Caco-2 (cell line): ENCODE measurements at regions not wholly inside any gene's neighbourhood (a gene's known extent, or its start where the extent isn't known, plus 50 kb on each side); places are given as distances from the start of the nearest gene placed in this dataset.

ENCODE experiments used
- BruUV-seq: library from RNA; stranded (reverse); fragments of 400-500 nt; replicated peaks from 2 replicates; lab custom pipeline; 2021; lab: Mats Ljungman, UMichigan
- CTCF ChIA-PET: fragments of 300-600 bp; sonication (Branson Sonifier 250); formaldehyde crosslinking; loops from one replicate; lab custom pipeline; 2022; ENCODE audit warnings: antibody characterized with exemption; lab: Charles Lee
- POLR2A ChIA-PET: fragments of 300-600 bp; sonication (Branson Sonifier 250); formaldehyde crosslinking; loops from one replicate; lab custom pipeline; 2022; ENCODE audit warnings: antibody characterized with exemption; lab: Charles Lee
- DNase-seq, 2 experiments: peaks; one replicate each; pipeline versions ENCODE4 v3.0.0 to v3.0.0-alpha.2; 2020 to 2022
- H3K27me3 ChIP-seq: replicated peaks from 2 replicates; pipeline ENCODE4 v1.6.0; 2011; ENCODE audit warnings: low read length; ENCODE audit not compliant: control insufficient read depth, insufficient read depth
- H3K36me3 ChIP-seq: 2 replicates; pipeline ENCODE4 v1.5.1; 2011; ENCODE audit warnings: low read length; ENCODE audit not compliant: control insufficient read depth, insufficient read depth
- H3K4me1 ChIP-seq: fragments of 250-450 bp; sonication (Bioruptor Pico); 2 replicates; pipeline ENCODE4 v1.5.1; 2020; ENCODE audit warnings: mild to moderate bottlenecking
- H3K4me3 ChIP-seq: 2 replicates; pipeline ENCODE4 v1.5.1; 2011; ENCODE audit warnings: low read depth, mild to moderate bottlenecking, control low read depth, low read length
- H3K9me3 ChIP-seq: fragments of 250-450 bp; sonication (Bioruptor Pico); 2 replicates; pipeline ENCODE4 v1.5.1; 2020; ENCODE audit warnings: mild to moderate bottlenecking, moderate library complexity
- H3K27ac Mint-ChIP-seq: one replicate; pipeline ENCODE4 v1.8.0; 2022; ENCODE audit warnings: mixed read lengths; ENCODE audit not compliant: unreplicated experiment
- H3K27me3 Mint-ChIP-seq: one replicate; pipeline ENCODE4 v1.8.0; 2022; ENCODE audit warnings: mixed read lengths; ENCODE audit not compliant: insufficient read depth, unreplicated experiment
- H3K36me3 Mint-ChIP-seq: one replicate; pipeline ENCODE4 v1.8.0; 2022; ENCODE audit warnings: mild to moderate bottlenecking, mixed read lengths; ENCODE audit not compliant: insufficient read depth, unreplicated experiment
- H3K4me1 Mint-ChIP-seq: one replicate; pipeline ENCODE4 v1.8.0; 2022; ENCODE audit warnings: low read depth, mixed read lengths; ENCODE audit not compliant: unreplicated experiment
- H3K4me3 Mint-ChIP-seq: one replicate; pipeline ENCODE4 v1.8.0; 2022; ENCODE audit warnings: mild to moderate bottlenecking, moderate library complexity, mixed read lengths; ENCODE audit not compliant: unreplicated experiment
- H3K9me3 Mint-ChIP-seq: one replicate; pipeline ENCODE4 v1.8.0; 2022; ENCODE audit warnings: mixed read lengths; ENCODE audit not compliant: unreplicated experiment
- CTCF ChIP-seq, 2 experiments: fragments of 200-600 bp in 1 of 2; IDR thresholded peaks; 1 replicate in 1 of 2; 2 replicates in 1 of 2; pipeline versions ENCODE4 v1.5.1 to v1.8.0; 2011 to 2022; ENCODE audit warnings: antibody characterized with exemption in 1 of 2, control low read depth in 1 of 2, inconsistent platforms in 1 of 2, low read depth in 1 of 2, low read length in 1 of 2, mild to moderate bottlenecking in 1 of 2, moderate library complexity in 1 of 2; ENCODE audit not compliant: insufficient read depth in 1 of 2, severe bottlenecking in 1 of 2, unreplicated experiment in 1 of 2
- intact Hi-C: fragments of 100-400 bp; cut with micrococcal nuclease; formaldehyde crosslinking; loops from one replicate; pipeline ENCODE4 v1.10.0; 2022; ENCODE audit not compliant: unreplicated experiment

- H3K4me1 Mint-ChIP-seq, result peaks cover 10% of the 10 kb centered on the region
- no peak overlapping the region for H3K4me3 Mint-ChIP-seq
- no peaks in the 10 kb centered on the region for H3K27me3 ChIP-seq
- DNase-seq, result no peak
- H3K4me1 ChIP-seq, result no peaks in the 10 kb centered on the region
- POLR2A ChIA-PET, result no interaction called here
- H3K36me3 ChIP-seq, result no peaks in the 10 kb centered on the region
- intact Hi-C loops, result no loop called here
- BruUV-seq, result no TSS peak
- no peak for TF ChIP-seq CTCF (IDR thresholded peaks at IDR 0.05; ENCODE audit: insufficient read depth in 1 of 2, low read depth in 1 of 2, low read length in 1 of 2, severe bottlenecking in 1 of 2, unreplicated experiment in 1 of 2)
- H3K27me3 Mint-ChIP-seq, result no peaks in the 10 kb centered on the region
- H3K9me3 Mint-ChIP-seq, result no peaks in the 10 kb centered on the region
- H3K36me3 Mint-ChIP-seq, result no peaks in the 10 kb centered on the region
- H3K4me3 ChIP-seq, result no peak overlapping the region
- no peak overlapping the region for H3K27ac Mint-ChIP-seq
- H3K9me3 ChIP-seq, result no peaks in the 10 kb centered on the region
- CTCF ChIA-PET, result no interaction called here
These were observed 379.8 kb downstream of the DCAF12L2 start for GRCh38 chrX:125786316-125786715.

DNA sequence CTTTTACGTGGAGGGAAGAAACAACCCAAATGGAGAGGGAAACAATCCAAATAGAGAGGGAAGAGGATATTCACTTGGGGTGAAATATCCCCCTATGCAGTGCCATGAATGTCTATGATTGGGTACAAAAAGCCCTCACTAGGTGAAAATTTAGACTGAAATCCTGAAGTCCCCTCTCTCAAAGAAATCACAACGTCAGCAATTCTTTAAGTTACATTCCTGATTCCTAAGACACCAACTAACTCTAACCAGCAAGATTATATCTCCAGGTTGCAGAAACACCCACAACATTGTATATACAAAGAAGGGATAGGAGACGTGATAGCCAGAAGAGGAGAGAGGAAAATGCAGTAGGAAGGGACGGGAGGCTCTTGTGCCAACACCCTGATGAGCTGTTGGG is 374.3 kb downstream of the DCAF12L2 start:
- Histone ChIP-seq H3K27me3 (no peaks in the 10 kb centered on the region), H3K4me3 (no peak overlapping the region), H3K4me1 (no peaks in the 10 kb centered on the region), H3K9me3 (no peaks in the 10 kb centered on the region), H3K36me3 (no peaks in the 10 kb centered on the region)
- Mint-ChIP-seq H3K27me3 (no peaks in the 10 kb centered on the region), H3K27ac (no peak overlapping the region), H3K9me3 (no peaks in the 10 kb centered on the region), H3K4me3 (no peak overlapping the region), H3K36me3 (no peaks in the 10 kb centered on the region), H3K4me1 (no peaks in the 10 kb centered on the region)
- no peak for TF ChIP-seq CTCF (IDR thresholded peaks at IDR 0.05; ENCODE audit: insufficient read depth in 1 of 2, low read depth in 1 of 2, low read length in 1 of 2, severe bottlenecking in 1 of 2, unreplicated experiment in 1 of 2)
- CTCF ChIA-PET, result no interaction called here
- POLR2A ChIA-PET, result no interaction called here
- BruUV-seq, result no TSS peak
- no peak for DNase-seq
- intact Hi-C loops, result no loop called here

GRCh38 chrX:125810856-125811255 is 355.2 kb downstream of the DCAF12L2 start:
- no peak for TF ChIP-seq CTCF (IDR thresholded peaks at IDR 0.05; ENCODE audit: insufficient read depth in 1 of 2, low read depth in 1 of 2, low read length in 1 of 2, severe bottlenecking in 1 of 2, unreplicated experiment in 1 of 2)
- no peak for DNase-seq
- ChIA-PET POLR2A (no interaction called here), CTCF (no interaction called here)
- Mint-ChIP-seq H3K4me1 (no peaks in the 10 kb centered on the region), H3K27me3 (no peaks in the 10 kb centered on the region), H3K36me3 (no peaks in the 10 kb centered on the region), H3K27ac (no peak overlapping the region), H3K4me3 (no peak overlapping the region), H3K9me3 (no peaks in the 10 kb centered on the region)
- Histone ChIP-seq H3K4me3 (no peak overlapping the region), H3K9me3 (no peaks in the 10 kb centered on the region), H3K4me1 (no peaks in the 10 kb centered on the region), H3K36me3 (no peaks in the 10 kb centered on the region), H3K27me3 (no peaks in the 10 kb centered on the region)
- BruUV-seq, result no TSS peak
- intact Hi-C loops, result no loop called here
